Mesenchymal stem cell (in vitro differentiated cells and primary cell): ENCODE measurements at regions not wholly inside any gene's neighbourhood (a gene's known extent, or its start where the extent isn't known, plus 50 kb on each side); places are given as distances from the start of the nearest gene placed in this dataset.

Experiments used
- DNase-seq: peaks from one replicate; pipeline ENCODE4 v3.0.0-alpha.2; 2013
- H2AFZ ChIP-seq: one replicate; pipeline ENCODE4 v1.6.1; 2013; ENCODE audit warnings: low read depth, mild to moderate bottlenecking, control low read depth, inconsistent platforms, low read length, moderate library complexity
- H2AK5ac ChIP-seq: 2 replicates; pipeline ENCODE4 v1.6.1; 2013; ENCODE audit warnings: low read length, moderate library complexity, mild to moderate bottlenecking, inconsistent platforms; ENCODE audit not compliant: severe bottlenecking
- H2BK120ac ChIP-seq: one replicate; pipeline ENCODE4 v1.6.1; 2013; ENCODE audit warnings: low read depth, mild to moderate bottlenecking, inconsistent platforms, low read length, moderate library complexity
- H2BK12ac ChIP-seq, 2 experiments: one replicate each; pipeline ENCODE4 v1.6.1; 2013; ENCODE audit warnings: inconsistent platforms in 2 of 2, low read length in 2 of 2, mild to moderate bottlenecking in 2 of 2, moderate library complexity in 2 of 2, control low read depth in 1 of 2
- H2BK15ac ChIP-seq: one replicate; pipeline ENCODE4 v1.6.1; 2013; ENCODE audit warnings: mild to moderate bottlenecking, low read depth, inconsistent platforms; ENCODE audit not compliant: poor library complexity, severe bottlenecking
- H2BK5ac ChIP-seq: 2 replicates; pipeline ENCODE4 v1.6.1; 2013; ENCODE audit warnings: low read depth, mild to moderate bottlenecking, low read length, control low read depth, inconsistent platforms; ENCODE audit not compliant: poor library complexity, severe bottlenecking
- H3K14ac ChIP-seq, 2 experiments: one replicate each; pipeline ENCODE4 v1.6.1; 2013; ENCODE audit warnings: inconsistent platforms in 2 of 2, low read length in 2 of 2, control low read depth in 1 of 2, mild to moderate bottlenecking in 1 of 2, moderate library complexity in 1 of 2
- H3K18ac ChIP-seq, 2 experiments: one replicate each; pipeline ENCODE4 v1.6.1; 2013; ENCODE audit warnings: inconsistent platforms in 2 of 2, low read length in 2 of 2, control low read depth in 1 of 2, low read depth in 1 of 2, mild to moderate bottlenecking in 1 of 2
- H3K23ac ChIP-seq, 2 experiments: one replicate each; pipeline ENCODE4 v1.6.1; 2013; ENCODE audit warnings: inconsistent platforms in 2 of 2, low read length in 2 of 2, mild to moderate bottlenecking in 2 of 2, moderate library complexity in 2 of 2, control low read depth in 1 of 2
- H3K27ac ChIP-seq: 2 replicates; pipeline ENCODE4 v1.5.1; 2013; ENCODE audit warnings: mild to moderate bottlenecking, moderate library complexity, low read length, control low read depth, inconsistent platforms; ENCODE audit not compliant: poor library complexity, severe bottlenecking
- H3K27me3 ChIP-seq, 2 experiments: 2 replicates each; pipeline versions ENCODE4 v1.6.1 to v1.7.0; 2013; ENCODE audit warnings: low read length in 2 of 2, mild to moderate bottlenecking in 2 of 2, moderate library complexity in 2 of 2, control low read depth in 1 of 2, inconsistent platforms in 1 of 2; ENCODE audit not compliant: control insufficient read depth in 1 of 2, insufficient read depth in 1 of 2
- H3K36me3 ChIP-seq, 2 experiments: 2 replicates each; pipeline versions ENCODE4 v1.6.1 to v1.7.0; 2013; ENCODE audit warnings: low read length in 2 of 2, control low read depth in 1 of 2, inconsistent platforms in 1 of 2, low read depth in 1 of 2, mild to moderate bottlenecking in 1 of 2; ENCODE audit not compliant: insufficient read depth in 2 of 2, control insufficient read depth in 1 of 2
- H3K4ac ChIP-seq, 2 experiments: one replicate each; pipeline ENCODE4 v1.6.1; 2013; ENCODE audit warnings: inconsistent platforms in 2 of 2, low read length in 2 of 2, mild to moderate bottlenecking in 2 of 2, moderate library complexity in 2 of 2, control low read depth in 1 of 2, low read depth in 1 of 2
- H3K4me1 ChIP-seq: 2 replicates; pipeline ENCODE4 v1.6.1; 2013; ENCODE audit warnings: low read depth, low read length, control low read depth; ENCODE audit not compliant: control insufficient read depth, insufficient read depth
- H3K4me2 ChIP-seq: 2 replicates; pipeline ENCODE4 v1.6.1; 2013; ENCODE audit warnings: low read length, mild to moderate bottlenecking, inconsistent platforms; ENCODE audit not compliant: poor library complexity, severe bottlenecking
- H3K4me3 ChIP-seq, 2 experiments: 2 replicates each; pipeline versions ENCODE4 v1.5.1 to v1.7.0; 2013; ENCODE audit warnings: low read length in 2 of 2, mild to moderate bottlenecking in 2 of 2, control low read depth in 1 of 2, low read depth in 1 of 2; ENCODE audit not compliant: insufficient read depth in 1 of 2
- H3K79me1 ChIP-seq: replicated peaks from 2 replicates; pipeline ENCODE4 v1.6.1; 2013; ENCODE audit warnings: mild to moderate bottlenecking, control low read depth, low read length, inconsistent platforms; ENCODE audit not compliant: poor library complexity, severe bottlenecking
- H3K9ac ChIP-seq: 2 replicates; pipeline ENCODE4 v1.7.0; 2013; ENCODE audit warnings: mild to moderate bottlenecking, low read length, moderate library complexity
- H3K9me3 ChIP-seq: 2 replicates; pipeline ENCODE4 v1.7.0; 2013; ENCODE audit warnings: mild to moderate bottlenecking, low read length; ENCODE audit not compliant: control insufficient read depth
- H4K8ac ChIP-seq: one replicate; pipeline ENCODE4 v1.6.1; 2013; ENCODE audit warnings: inconsistent platforms, mild to moderate bottlenecking, low read length, moderate library complexity
- H4K91ac ChIP-seq: one replicate; pipeline ENCODE4 v1.6.1; 2013; ENCODE audit warnings: mild to moderate bottlenecking, low read length, inconsistent platforms
- WGBS: methylation state at CpG from one replicate; pipeline ENCODE4 v1.1.7; 2013; ENCODE audit warnings: mixed read lengths; 5-methylcytosine and 5-hydroxymethylcytosine counted together

- Histone ChIP-seq H3K27ac (no peak overlapping the region), H3K14ac (no peak overlapping the region), H2AFZ (no peak overlapping the region), H3K18ac (no peak overlapping the region), H2BK12ac (no peak overlapping the region), H2BK120ac (no peak overlapping the region), H2BK15ac (no peak overlapping the region), H3K4me1 (no peaks in the 10 kb centered on the region), H3K9me3 (no peaks in the 10 kb centered on the region), H3K79me1 (no peaks in the 10 kb centered on the region), H3K4me3 (no peak overlapping the region), H3K4ac (no peak overlapping the region), H3K23ac (no peak overlapping the region), H3K4me2 (no peak overlapping the region), H3K9ac (no peak overlapping the region), H2BK5ac (no peak overlapping the region), H2AK5ac (no peak overlapping the region), H4K91ac (no peak overlapping the region), H3K36me3 (peaks cover 0 to 25% of the 10 kb centered on the region in 2 experiments), H4K8ac (no peak overlapping the region), H3K27me3 (no peaks in the 10 kb centered on the region)
- DNase-seq, result no peak
- 100% methylated on average over 1 of the region's 1 CpG for WGBS
Observed at GRCh38 chr4:20622701-20623100, 77.6 kb upstream of the PACRGL start.

- Histone ChIP-seq H3K27ac (no peak overlapping the region), H4K91ac (no peak overlapping the region), H3K4me1 (no peaks in the 10 kb centered on the region), H3K4me2 (no peak overlapping the region), H3K79me1 (no peaks in the 10 kb centered on the region), H3K23ac (no peak overlapping the region), H2BK5ac (no peak overlapping the region), H3K9ac (no peak overlapping the region), H4K8ac (no peak overlapping the region), H3K18ac (no peak overlapping the region), H3K14ac (no peak overlapping the region), H2BK15ac (no peak overlapping the region), H3K4me3 (no peak overlapping the region), H2BK12ac (no peak overlapping the region), H2BK120ac (no peak overlapping the region), H3K9me3 (no peaks in the 10 kb centered on the region), H2AK5ac (no peak overlapping the region), H3K27me3 (no peaks in the 10 kb centered on the region), H3K4ac (no peak overlapping the region), H2AFZ (no peak overlapping the region), H3K36me3 (peaks cover 0 to 16% of the 10 kb centered on the region in 2 experiments)
- DNase-seq, result no peak
Observed at GRCh38 chr4:20623939-20624338, 76.3 kb upstream of the PACRGL start.

- no peak overlapping the region for H2BK120ac ChIP-seq
- H2BK5ac ChIP-seq, result no peak overlapping the region
- H3K14ac ChIP-seq, result no peak overlapping the region
- no peaks in the 10 kb centered on the region for H3K4me1 ChIP-seq
- H3K4me2 ChIP-seq, result no peak overlapping the region
- no peaks in the 10 kb centered on the region for H3K9me3 ChIP-seq
- no peak for DNase-seq
- H3K4me3 ChIP-seq, result no peak overlapping the region
- 84% methylated on average over 2 of the region's 3 CpGs for WGBS
- no peak overlapping the region for H2AFZ ChIP-seq
- no peaks in the 10 kb centered on the region for H3K27me3 ChIP-seq
- H3K18ac ChIP-seq, result no peak overlapping the region
- no peak overlapping the region for H3K23ac ChIP-seq
- H2BK15ac ChIP-seq, result no peak overlapping the region
- peaks cover 0 to 11% of the 10 kb centered on the region in 2 experiments for H3K36me3 ChIP-seq
- H3K9ac ChIP-seq, result no peak overlapping the region
- no peak overlapping the region for H2AK5ac ChIP-seq
- no peak overlapping the region for H3K4ac ChIP-seq
- H3K27ac ChIP-seq, result no peak overlapping the region
- H4K91ac ChIP-seq, result no peak overlapping the region
- no peaks in the 10 kb centered on the region for H3K79me1 ChIP-seq
- no peak overlapping the region for H2BK12ac ChIP-seq
- no peak overlapping the region for H4K8ac ChIP-seq
Observed at GRCh38 chr4:20624793-20625374, 75.4 kb upstream of the PACRGL start.

- no peak overlapping the region for H2AFZ ChIP-seq
- no peak overlapping the region for H2BK120ac ChIP-seq
- H3K9ac ChIP-seq, result no peak overlapping the region
- H3K4ac ChIP-seq, result no peak overlapping the region
- no peaks in the 10 kb centered on the region for H3K9me3 ChIP-seq
- no peak overlapping the region for H2BK15ac ChIP-seq
- peaks cover 0 to 5% of the 10 kb centered on the region in 2 experiments for H3K36me3 ChIP-seq
- no peak overlapping the region for H3K27ac ChIP-seq
- H3K18ac ChIP-seq, result no peak overlapping the region
- no peaks in the 10 kb centered on the region for H3K27me3 ChIP-seq
- no peak overlapping the region for H3K23ac ChIP-seq
- H3K14ac ChIP-seq, result no peak overlapping the region
- no peak overlapping the region for H4K91ac ChIP-seq
- H4K8ac ChIP-seq, result no peak overlapping the region
- H2BK5ac ChIP-seq, result no peak overlapping the region
- H3K4me2 ChIP-seq, result no peak overlapping the region
- no peak for DNase-seq
- H3K79me1 ChIP-seq, result no peaks in the 10 kb centered on the region
- H3K4me3 ChIP-seq, result no peak overlapping the region
- H2AK5ac ChIP-seq, result no peak overlapping the region
- 89% methylated on average over 3 of the region's 3 CpGs for WGBS
- no peak overlapping the region for H2BK12ac ChIP-seq
- H3K4me1 ChIP-seq, result no peaks in the 10 kb centered on the region
Observed at GRCh38 chr4:20625426-20625825, 74.8 kb upstream of the PACRGL start.
